ENCODE measurements at regions not wholly inside any gene's neighbourhood (a gene's known extent, or its start where the extent isn't known, plus 50 kb on each side); places are given as distances from the start of the nearest gene placed in this dataset.

DNA sequence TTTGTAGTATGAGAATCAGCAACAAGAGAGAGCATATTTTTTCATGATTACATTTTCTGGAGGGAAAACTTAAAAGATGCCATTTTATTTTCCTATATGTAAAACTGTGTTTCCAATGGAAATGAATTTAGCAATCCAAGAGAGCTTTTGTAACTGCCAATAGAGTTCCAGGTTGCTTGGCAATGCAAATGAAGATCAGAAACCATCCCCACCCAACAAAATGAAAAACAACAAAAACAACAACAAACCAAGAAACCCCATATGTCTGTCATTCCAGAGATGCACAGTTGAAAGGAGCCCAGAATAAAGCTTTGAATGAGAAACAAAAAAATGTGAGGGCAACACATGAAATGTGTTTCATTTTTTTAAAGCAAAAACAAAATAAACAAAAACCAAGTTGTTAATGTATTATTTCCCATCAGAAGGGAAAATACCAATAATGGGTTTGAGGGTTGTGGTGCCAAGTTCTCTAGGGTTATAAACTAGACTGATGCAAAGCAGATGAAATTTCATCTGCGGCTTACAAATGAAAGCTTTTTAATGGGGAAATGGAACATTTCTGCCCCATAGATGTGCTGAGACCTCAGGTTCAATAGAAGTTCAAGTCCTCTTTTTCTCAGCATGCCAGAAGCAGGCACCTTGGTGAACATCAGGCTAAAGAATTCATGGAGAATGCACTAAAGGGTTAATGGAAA is 121.5 kb upstream of the MCHR2 start:
- TF ChIP-seq, protein P1, sequence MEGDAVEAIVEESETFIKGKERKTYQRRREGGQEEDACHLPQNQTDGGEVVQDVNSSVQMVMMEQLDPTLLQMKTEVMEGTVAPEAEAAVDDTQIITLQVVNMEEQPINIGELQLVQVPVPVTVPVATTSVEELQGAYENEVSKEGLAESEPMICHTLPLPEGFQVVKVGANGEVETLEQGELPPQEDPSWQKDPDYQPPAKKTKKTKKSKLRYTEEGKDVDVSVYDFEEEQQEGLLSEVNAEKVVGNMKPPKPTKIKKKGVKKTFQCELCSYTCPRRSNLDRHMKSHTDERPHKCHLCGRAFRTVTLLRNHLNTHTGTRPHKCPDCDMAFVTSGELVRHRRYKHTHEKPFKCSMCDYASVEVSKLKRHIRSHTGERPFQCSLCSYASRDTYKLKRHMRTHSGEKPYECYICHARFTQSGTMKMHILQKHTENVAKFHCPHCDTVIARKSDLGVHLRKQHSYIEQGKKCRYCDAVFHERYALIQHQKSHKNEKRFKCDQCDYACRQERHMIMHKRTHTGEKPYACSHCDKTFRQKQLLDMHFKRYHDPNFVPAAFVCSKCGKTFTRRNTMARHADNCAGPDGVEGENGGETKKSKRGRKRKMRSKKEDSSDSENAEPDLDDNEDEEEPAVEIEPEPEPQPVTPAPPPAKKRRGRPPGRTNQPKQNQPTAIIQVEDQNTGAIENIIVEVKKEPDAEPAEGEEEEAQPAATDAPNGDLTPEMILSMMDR (IDR thresholded peaks at IDR 0.05), result no peak
- TF ChIP-seq POLR2A (IDR thresholded peaks at IDR 0.05) (no peak), EP300 (IDR thresholded peaks at IDR 0.05) (no peak), POLR2AphosphoS5 (IDR thresholded peaks at IDR 0.05) (no peak)
